ENCODE measurements at regions not wholly inside any gene's neighbourhood (a gene's known extent, or its start where the extent isn't known, plus 50 kb on each side); places are given as distances from the start of the nearest gene placed in this dataset.

GRCh38 chr5:4845221-4845620 lies 294.9 kb upstream of the ADAMTS16 start:
- Mint-ChIP-seq H3K4me1 (no peaks in the 10 kb centered on the region), H3K9me3 (ENCODE audit: low read depth) (peaks cover 6% of the 10 kb centered on the region), H3K27ac (no peak overlapping the region), H3K4me3 (no peak overlapping the region), H3K36me3 (no peaks in the 10 kb centered on the region), H3K27me3 (no peaks in the 10 kb centered on the region)
- ATAC-seq (no peak), DNase-seq (no peak)
- CTCF ChIA-PET = no interaction called here

- H3K4me3 Mint-ChIP-seq = no peak overlapping the region
- H3K4me1 Mint-ChIP-seq = no peaks in the 10 kb centered on the region
- no peaks in the 10 kb centered on the region for H3K36me3 Mint-ChIP-seq
- DNase-seq (no peak), ATAC-seq (no peak)
- no peak overlapping the region for H3K27ac Mint-ChIP-seq
- H3K27me3 Mint-ChIP-seq = no peaks in the 10 kb centered on the region
- CTCF ChIA-PET = no interaction called here
- peaks cover 8% of the 10 kb centered on the region for H3K9me3 Mint-ChIP-seq (ENCODE audit: low read depth)
These were observed 292.4 kb upstream of the ADAMTS16 start for GRCh38 chr5:4847766-4848165.

GRCh38 chr5:4855036-4855435 lies 285.1 kb upstream of the ADAMTS16 start:
- ATAC-seq (no peak), DNase-seq (no peak)
- no peaks in the 10 kb centered on the region for H3K4me1 Mint-ChIP-seq
- H3K9me3 Mint-ChIP-seq (ENCODE audit: low read depth) = peaks cover 11% of the 10 kb centered on the region
- CTCF ChIA-PET = no interaction called here
- no peak overlapping the region for H3K4me3 Mint-ChIP-seq
- H3K27ac Mint-ChIP-seq = no peak overlapping the region
- no peaks in the 10 kb centered on the region for H3K27me3 Mint-ChIP-seq
- no peaks in the 10 kb centered on the region for H3K36me3 Mint-ChIP-seq

DNA sequence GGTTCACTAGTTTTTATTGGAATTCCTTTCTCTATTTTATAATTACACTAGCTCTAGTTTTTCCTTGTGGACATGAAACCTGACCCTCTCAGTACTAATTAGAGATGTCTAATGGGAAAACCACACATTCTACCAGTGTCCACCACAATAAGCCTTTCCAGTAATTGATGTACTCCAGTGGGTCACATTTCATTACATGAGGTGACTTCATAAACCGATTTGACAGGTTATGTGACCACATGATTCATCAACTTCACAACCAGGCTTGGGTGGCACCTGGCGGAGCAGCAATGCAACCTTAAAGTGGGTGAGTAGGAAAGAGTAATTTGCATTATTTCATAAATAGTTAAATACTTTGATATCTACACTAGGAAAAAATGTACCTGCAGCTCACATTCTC lies 284.2 kb upstream of the ADAMTS16 start:
- CTCF ChIA-PET = no interaction called here
- Mint-ChIP-seq H3K27ac (no peak overlapping the region), H3K4me1 (no peaks in the 10 kb centered on the region), H3K9me3 (ENCODE audit: low read depth) (peaks cover 11% of the 10 kb centered on the region), H3K36me3 (no peaks in the 10 kb centered on the region), H3K27me3 (no peaks in the 10 kb centered on the region), H3K4me3 (no peak overlapping the region)
- ATAC-seq (no peak), DNase-seq (no peak)

GRCh38 chr5:4857761-4858160 lies 282.4 kb upstream of the ADAMTS16 start:
- ATAC-seq (no peak), DNase-seq (no peak)
- CTCF ChIA-PET = no interaction called here
- no peaks in the 10 kb centered on the region for H3K4me1 Mint-ChIP-seq
- H3K27me3 Mint-ChIP-seq = no peaks in the 10 kb centered on the region
- no peak overlapping the region for H3K27ac Mint-ChIP-seq
- H3K36me3 Mint-ChIP-seq = no peaks in the 10 kb centered on the region
- no peak overlapping the region for H3K4me3 Mint-ChIP-seq
- H3K9me3 Mint-ChIP-seq (ENCODE audit: low read depth) = peaks cover 7% of the 10 kb centered on the region

- CTCF ChIA-PET = no interaction called here
- Mint-ChIP-seq H3K27me3 (no peaks in the 10 kb centered on the region), H3K36me3 (no peaks in the 10 kb centered on the region), H3K9me3 (ENCODE audit: low read depth) (peaks cover 7% of the 10 kb centered on the region), H3K4me3 (no peak overlapping the region), H3K4me1 (no peaks in the 10 kb centered on the region), H3K27ac (no peak overlapping the region)
- DNase-seq = no peak
- ATAC-seq = no peak
These were observed 280.5 kb upstream of the ADAMTS16 start for GRCh38 chr5:4859500-4860235.

DNA sequence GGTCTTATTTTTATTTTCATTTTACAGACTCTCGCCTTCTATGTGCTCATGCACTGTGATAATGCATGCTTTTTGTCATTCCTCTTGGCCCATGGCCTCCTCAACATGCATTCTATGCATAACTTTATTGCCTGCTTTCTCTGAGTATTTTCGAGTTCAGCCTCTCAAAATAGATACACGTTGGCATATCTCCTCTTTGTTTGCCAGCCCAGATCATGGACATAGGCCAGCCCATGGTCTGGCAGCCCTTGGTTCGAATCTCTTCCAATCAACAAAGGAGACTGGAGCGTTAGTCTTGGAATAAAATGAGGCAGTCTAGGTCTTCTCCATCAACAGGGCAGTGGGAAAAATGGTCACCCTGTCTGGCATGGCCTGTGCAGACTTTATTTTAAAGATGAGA lies 279.5 kb upstream of the ADAMTS16 start:
- ATAC-seq = no peak
- Mint-ChIP-seq H3K27ac (no peak overlapping the region), H3K4me1 (no peaks in the 10 kb centered on the region), H3K4me3 (no peak overlapping the region), H3K36me3 (no peaks in the 10 kb centered on the region), H3K9me3 (ENCODE audit: low read depth) (peaks cover 7% of the 10 kb centered on the region), H3K27me3 (no peaks in the 10 kb centered on the region)
- DNase-seq = no peak
- CTCF ChIA-PET = no interaction called here

- no peak for DNase-seq
- H3K36me3 Mint-ChIP-seq = no peaks in the 10 kb centered on the region
- H3K4me1 Mint-ChIP-seq = no peaks in the 10 kb centered on the region
- CTCF ChIA-PET = no interaction called here
- no peak overlapping the region for H3K27ac Mint-ChIP-seq
- peaks cover 7% of the 10 kb centered on the region for H3K9me3 Mint-ChIP-seq (ENCODE audit: low read depth)
- no peak overlapping the region for H3K4me3 Mint-ChIP-seq
- no peak for ATAC-seq
- H3K27me3 Mint-ChIP-seq = no peaks in the 10 kb centered on the region
These were observed 277.6 kb upstream of the ADAMTS16 start for GRCh38 chr5:4862500-4862899.

- ATAC-seq = no peak
- Mint-ChIP-seq H3K4me1 (no peaks in the 10 kb centered on the region), H3K36me3 (no peaks in the 10 kb centered on the region), H3K27me3 (no peaks in the 10 kb centered on the region), H3K27ac (no peak overlapping the region), H3K9me3 (ENCODE audit: low read depth) (no peaks in the 10 kb centered on the region), H3K4me3 (no peak overlapping the region)
- CTCF ChIA-PET = no interaction called here
- DNase-seq = no peak
These were observed 273.9 kb upstream of the ADAMTS16 start for GRCh38 chr5:4866131-4866659.

DNA sequence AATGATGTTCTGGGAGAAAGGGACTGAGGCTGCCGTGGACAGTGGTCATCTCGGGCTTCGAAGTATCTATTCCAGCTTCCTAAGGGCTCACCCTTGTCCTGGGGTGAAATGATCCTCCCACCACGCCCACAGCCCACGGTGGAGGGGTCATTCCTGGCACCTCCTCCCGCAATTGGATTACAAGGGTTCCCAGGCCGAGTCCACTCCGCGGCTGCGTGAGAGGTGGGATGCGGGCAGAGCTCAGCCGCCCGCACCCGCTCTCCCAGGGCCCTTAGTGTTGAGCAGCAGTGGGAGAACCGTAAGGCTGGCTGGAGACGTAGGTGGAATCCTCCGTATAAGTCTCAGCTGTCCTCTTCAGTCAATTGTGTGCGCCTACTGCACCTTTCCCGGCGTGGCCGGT lies 273.3 kb upstream of the ADAMTS16 start:
- no peaks in the 10 kb centered on the region for H3K36me3 Mint-ChIP-seq
- H3K4me1 Mint-ChIP-seq = no peaks in the 10 kb centered on the region
- ATAC-seq (no peak), DNase-seq (no peak)
- no peak overlapping the region for H3K27ac Mint-ChIP-seq
- H3K9me3 Mint-ChIP-seq (ENCODE audit: low read depth) = no peaks in the 10 kb centered on the region
- CTCF ChIA-PET = no interaction called here
- no peak overlapping the region for H3K4me3 Mint-ChIP-seq
- no peaks in the 10 kb centered on the region for H3K27me3 Mint-ChIP-seq

- Mint-ChIP-seq H3K27ac (no peak overlapping the region), H3K9me3 (ENCODE audit: low read depth) (no peaks in the 10 kb centered on the region), H3K27me3 (no peaks in the 10 kb centered on the region), H3K4me3 (no peak overlapping the region), H3K4me1 (no peaks in the 10 kb centered on the region), H3K36me3 (no peaks in the 10 kb centered on the region)
- CTCF ChIA-PET = interaction anchor here (1.0 kb wide), 1 partner anchor 12 kb away, joined by 6 read pairs; no protein-coding TSS in a partner anchor
- no peak for ATAC-seq
- peak; percentile 45 for DNase-seq
These were observed 271.9 kb upstream of the ADAMTS16 start for GRCh38 chr5:4868140-4868735.

GRCh38 chr5:4873652-4874051 lies 266.5 kb upstream of the ADAMTS16 start:
- no peak for ATAC-seq
- Mint-ChIP-seq H3K9me3 (ENCODE audit: low read depth) (no peaks in the 10 kb centered on the region), H3K4me1 (no peaks in the 10 kb centered on the region), H3K36me3 (no peaks in the 10 kb centered on the region), H3K4me3 (no peak overlapping the region), H3K27me3 (no peaks in the 10 kb centered on the region), H3K27ac (no peak overlapping the region)
- CTCF ChIA-PET = no interaction called here
- no peak for DNase-seq

GRCh38 chr5:4874097-4874496 lies 266.0 kb upstream of the ADAMTS16 start:
- DNase-seq (no peak), ATAC-seq (no peak)
- Mint-ChIP-seq H3K27me3 (no peaks in the 10 kb centered on the region), H3K4me1 (no peaks in the 10 kb centered on the region), H3K27ac (no peak overlapping the region), H3K36me3 (no peaks in the 10 kb centered on the region), H3K4me3 (no peak overlapping the region), H3K9me3 (ENCODE audit: low read depth) (no peaks in the 10 kb centered on the region)
- CTCF ChIA-PET = no interaction called here

- Mint-ChIP-seq H3K4me1 (no peaks in the 10 kb centered on the region), H3K9me3 (ENCODE audit: low read depth) (no peaks in the 10 kb centered on the region), H3K36me3 (no peaks in the 10 kb centered on the region), H3K4me3 (no peak overlapping the region), H3K27ac (no peak overlapping the region), H3K27me3 (no peaks in the 10 kb centered on the region)
- CTCF ChIA-PET = no interaction called here
- no peak for ATAC-seq
- no peak for DNase-seq
These were observed 264.2 kb upstream of the ADAMTS16 start for GRCh38 chr5:4875942-4876341.

All from activated CD8-positive, alpha-beta memory T cell treated with anti-CD3 and anti-CD28 coated beads, Interleukin-2, amount 10 ng/mL, durations not matched to agents 7 days and 5 days (primary cell).